ENCODE measurements at regions not wholly inside any gene's neighbourhood (a gene's known extent, or its start where the extent isn't known, plus 50 kb on each side); places are given as distances from the start of the nearest gene placed in this dataset.

GRCh38 chr9:113720495-113720894, 155.6 kb upstream of the ZNF618 start:
- WGBS (ENCODE audit: low lambda C conversion rate, missing lambda C conversion rate), result 59% methylated on average over 4 of the region's 4 CpGs
- Histone ChIP-seq H2AFZ (no peak overlapping the region), H3K36me3 (replicated peaks; ENCODE audit: insufficient read depth, low read depth) (no peaks in the 10 kb centered on the region), H3K4me2 (no peak overlapping the region), H3K4me3 (no peak overlapping the region), H3K27me3 (peaks cover 5% of the 10 kb centered on the region), H3K79me2 (no peaks in the 10 kb centered on the region), H3K9me3 (ENCODE audit: low read depth) (no peaks in the 10 kb centered on the region), H3K9me2 (replicated peaks; ENCODE audit: insufficient read depth) (no peaks in the 10 kb centered on the region), H3K27ac (no peak overlapping the region), H4K20me1 (ENCODE audit: insufficient read depth, poor library complexity, severe bottlenecking) (no peaks in the 10 kb centered on the region), H3K4me1 (ENCODE audit: insufficient read depth) (no peaks in the 10 kb centered on the region)
- no peak for TF ChIP-seq CTCF (IDR thresholded peaks at IDR 0.05; ENCODE audit: poor library complexity)
- TF ChIP-seq EZH2phosphoT487 (IDR thresholded peaks at IDR 0.05; ENCODE audit: low read depth, severe bottlenecking, unreplicated experiment), result no peak
- TF ChIP-seq EZH2 (IDR thresholded peaks at IDR 0.05; ENCODE audit: borderline replicate concordance), result no peak
- DNase-seq (ENCODE audit: low spot score), result no peak

- 94% methylated on average over 1 of the region's 1 CpG for whole genome bisulfite sequencing (ENCODE audit: low lambda C conversion rate, missing lambda C conversion rate)
Measured at GRCh38 chr9:113721856-113722255, 154.3 kb upstream of the ZNF618 start.

GRCh38 chr9:113724202-113724601, 151.9 kb upstream of the ZNF618 start:
- TF ChIP-seq EZH2 (IDR thresholded peaks at IDR 0.05; ENCODE audit: borderline replicate concordance), result no peak
- TF ChIP-seq CTCF (IDR thresholded peaks at IDR 0.05; ENCODE audit: poor library complexity), result no peak
- no peak for TF ChIP-seq EZH2phosphoT487 (IDR thresholded peaks at IDR 0.05; ENCODE audit: low read depth, severe bottlenecking, unreplicated experiment)
- Histone ChIP-seq H3K36me3 (replicated peaks; ENCODE audit: insufficient read depth, low read depth) (no peaks in the 10 kb centered on the region), H3K9me2 (replicated peaks; ENCODE audit: insufficient read depth) (no peaks in the 10 kb centered on the region), H3K9me3 (ENCODE audit: low read depth) (no peaks in the 10 kb centered on the region), H2AFZ (no peak overlapping the region), H3K27ac (no peak overlapping the region), H3K4me1 (ENCODE audit: insufficient read depth) (no peaks in the 10 kb centered on the region), H4K20me1 (ENCODE audit: insufficient read depth, poor library complexity, severe bottlenecking) (no peaks in the 10 kb centered on the region), H3K4me2 (no peak overlapping the region), H3K79me2 (no peaks in the 10 kb centered on the region), H3K4me3 (no peak overlapping the region), H3K27me3 (peaks cover 5% of the 10 kb centered on the region)
- 81% methylated on average over 6 of the region's 6 CpGs for WGBS (ENCODE audit: low lambda C conversion rate, missing lambda C conversion rate)
- no peak for DNase-seq (ENCODE audit: low spot score)

More at GRCh38 chr9:113721856-113722255, 154.3 kb upstream of the ZNF618 start:
- no peak overlapping the region for H3K4me2 ChIP-seq
- H3K4me1 ChIP-seq (ENCODE audit: insufficient read depth), result no peaks in the 10 kb centered on the region
- H2AFZ ChIP-seq, result no peak overlapping the region
- TF ChIP-seq CTCF (IDR thresholded peaks at IDR 0.05; ENCODE audit: poor library complexity) (no peak), EZH2phosphoT487 (IDR thresholded peaks at IDR 0.05; ENCODE audit: low read depth, severe bottlenecking, unreplicated experiment) (no peak), EZH2 (IDR thresholded peaks at IDR 0.05; ENCODE audit: borderline replicate concordance) (no peak)
- H4K20me1 ChIP-seq (ENCODE audit: insufficient read depth, poor library complexity, severe bottlenecking), result no peaks in the 10 kb centered on the region
- no peak overlapping the region for H3K4me3 ChIP-seq
- H3K79me2 ChIP-seq, result no peaks in the 10 kb centered on the region
- H3K9me3 ChIP-seq (ENCODE audit: low read depth), result no peaks in the 10 kb centered on the region
- H3K36me3 ChIP-seq (replicated peaks; ENCODE audit: insufficient read depth, low read depth), result no peaks in the 10 kb centered on the region
- H3K27ac ChIP-seq, result no peak overlapping the region
- H3K27me3 ChIP-seq, result peaks cover 5% of the 10 kb centered on the region
- no peaks in the 10 kb centered on the region for H3K9me2 ChIP-seq (replicated peaks; ENCODE audit: insufficient read depth)
- DNase-seq (ENCODE audit: low spot score), result no peak

GRCh38 chr9:113728989-113729388, 147.1 kb upstream of the ZNF618 start:
- 93% methylated on average over 2 of the region's 2 CpGs for WGBS (ENCODE audit: low lambda C conversion rate, missing lambda C conversion rate)
- no peaks in the 10 kb centered on the region for H3K79me2 ChIP-seq
- no peak for TF ChIP-seq EZH2 (IDR thresholded peaks at IDR 0.05; ENCODE audit: borderline replicate concordance)
- TF ChIP-seq EZH2phosphoT487 (IDR thresholded peaks at IDR 0.05; ENCODE audit: low read depth, severe bottlenecking, unreplicated experiment), result no peak
- TF ChIP-seq CTCF (IDR thresholded peaks at IDR 0.05; ENCODE audit: poor library complexity), result no peak
- H2AFZ ChIP-seq, result no peak overlapping the region
- H3K36me3 ChIP-seq (replicated peaks; ENCODE audit: insufficient read depth, low read depth), result no peaks in the 10 kb centered on the region
- DNase-seq (ENCODE audit: low spot score), result no peak
- H3K27ac ChIP-seq, result no peak overlapping the region
- no peaks in the 10 kb centered on the region for H4K20me1 ChIP-seq (ENCODE audit: insufficient read depth, poor library complexity, severe bottlenecking)
- no peaks in the 10 kb centered on the region for H3K4me1 ChIP-seq (ENCODE audit: insufficient read depth)
- no peaks in the 10 kb centered on the region for H3K9me2 ChIP-seq (replicated peaks; ENCODE audit: insufficient read depth)
- H3K27me3 ChIP-seq, result no peaks in the 10 kb centered on the region
- H3K4me3 ChIP-seq, result no peak overlapping the region
- no peaks in the 10 kb centered on the region for H3K9me3 ChIP-seq (ENCODE audit: low read depth)
- no peak overlapping the region for H3K4me2 ChIP-seq

Data from hepatocyte (in vitro differentiated cells).